K562 (cell line): ENCODE measurements at regions not wholly inside any gene's neighbourhood (a gene's known extent, or its start where the extent isn't known, plus 50 kb on each side); places are given as distances from the start of the nearest gene placed in this dataset.

ENCODE experiments used
- ATAC-seq: fragments of 200-7000 bp; cut with Tn5 transposase; 3 replicates; pipeline ENCODE4 v1.9.1; 2020; ENCODE audit warnings: moderate library complexity
- BruUV-seq: library from RNA; stranded (reverse); fragments of 400-500 nt; replicated peaks from 2 replicates; lab custom pipeline; 2021; lab: Mats Ljungman, UMichigan
- CTCF ChIA-PET: fragments of 300-600 bp; formaldehyde crosslinking; extraction: SDS; loops from one replicate; lab custom pipeline; 2021; ENCODE audit warnings: low intra/inter-chr PET ratio; lab: Yijun Ruan, JAX
- POLR2A ChIA-PET: fragments of 300-600, 350-650 bp; sonication (Branson Sonifier 250); formaldehyde crosslinking; extraction: SDS; loops from one replicate; lab custom pipeline; 2021; ENCODE audit warnings: antibody characterized with exemption, inconsistent platforms; lab: Yijun Ruan, JAX
- DNase-seq, 4 experiments: peaks; one replicate each; pipeline versions ENCODE4 v3.0.0 to v3.0.0-alpha.2; 2011 to 2018; ENCODE audit warnings: low spot score in 3 of 4, mixed read lengths in 3 of 4; ENCODE audit errors: extremely low read depth in 1 of 4
- FAIRE-seq: peaks from 2 replicates; lab custom pipeline; 2011; peaks lifted over from hg19 to GRCh38; lab: Jason Lieb, UNC
- H2AFZ ChIP-seq: 2 replicates; pipeline ENCODE4 v1.6.0; 2011; ENCODE audit warnings: low read depth, low read length, control low read depth, inconsistent platforms
- H3K27ac ChIP-seq: fragments of 200-600 bp; 3 replicates; pipeline ENCODE4 v1.8.0; 2011; ENCODE audit warnings: low read depth, mild to moderate bottlenecking, control low read depth, inconsistent platforms, low read length, moderate library complexity, mixed read lengths; ENCODE audit errors: extremely low read depth
- H3K27me3 ChIP-seq, 2 experiments: fragments of 300-600 bp in 1 of 2; 2 replicates in 1 of 2; 3 replicates in 1 of 2; pipeline versions ENCODE4 v1.6.0 to v1.8.0; 2011; ENCODE audit warnings: inconsistent platforms in 2 of 2, low read length in 2 of 2, mild to moderate bottlenecking in 1 of 2, mixed read lengths in 1 of 2, moderate library complexity in 1 of 2; ENCODE audit not compliant: control insufficient read depth in 2 of 2, insufficient read depth in 2 of 2
- H3K36me3 ChIP-seq: fragments of 300-600 bp; 3 replicates; pipeline ENCODE4 v1.8.0; 2011; ENCODE audit warnings: mild to moderate bottlenecking, low read length, inconsistent platforms; ENCODE audit not compliant: control insufficient read depth, insufficient read depth
- H3K4me1 ChIP-seq, 2 experiments: fragments of 200-600 bp in 1 of 2; replicated peaks in 1 of 2; 2 replicates in 1 of 2; 3 replicates in 1 of 2; pipeline versions ENCODE4 v1.5.1 to v1.8.0; 2011; ENCODE audit warnings: inconsistent platforms in 2 of 2, low read length in 2 of 2, mild to moderate bottlenecking in 1 of 2, mixed read lengths in 1 of 2, moderate library complexity in 1 of 2; ENCODE audit not compliant: control insufficient read depth in 2 of 2, insufficient read depth in 2 of 2
- H3K4me2 ChIP-seq: 2 replicates; pipeline ENCODE4 v1.6.1; 2011; ENCODE audit warnings: low read length, control low read depth, inconsistent platforms, mixed read lengths; ENCODE audit not compliant: insufficient read depth
- H3K4me3 ChIP-seq: fragments of 200-600 bp; sonication (generic), shearing (Covaris generic); 2 replicates; pipeline ENCODE4 v1.5.1; 2016; ENCODE audit warnings: control low read depth, inconsistent platforms
- H3K79me2 ChIP-seq: fragments of 200-600 bp; 3 replicates; pipeline ENCODE4 v1.8.0; 2011; ENCODE audit warnings: low read length, inconsistent platforms; ENCODE audit not compliant: control insufficient read depth, insufficient read depth
- H3K9ac ChIP-seq, 2 experiments: 2 replicates each; pipeline versions ENCODE4 v1.6.0 to v1.6.1; 2011; ENCODE audit warnings: low read depth in 2 of 2, low read length in 2 of 2, control low read depth in 1 of 2, inconsistent platforms in 1 of 2, mild to moderate bottlenecking in 1 of 2, mixed read lengths in 1 of 2; ENCODE audit not compliant: insufficient read depth in 1 of 2
- H3K9me1 ChIP-seq: one replicate; pipeline ENCODE4 v1.6.0; 2011; ENCODE audit warnings: inconsistent platforms, mild to moderate bottlenecking, low read length, moderate library complexity; ENCODE audit not compliant: control insufficient read depth, insufficient read depth
- H3K9me3 ChIP-seq: replicated peaks from 2 replicates; pipeline ENCODE4 v1.5.1; 2011; ENCODE audit warnings: low read depth, low read length, inconsistent platforms; ENCODE audit not compliant: control insufficient read depth, insufficient read depth
- H4K20me1 ChIP-seq: replicated peaks from 2 replicates; pipeline ENCODE4 v1.6.1; 2011; ENCODE audit warnings: low read length, inconsistent platforms, mixed read lengths; ENCODE audit not compliant: control insufficient read depth, insufficient read depth
- DIDO1 ChIP-seq: fragments of 450-650 bp; IDR thresholded peaks from 2 replicates; pipeline ENCODE4 v1.6.1; 2016; ENCODE audit warnings: low read depth, missing biosample characterization, missing genetic modification characterization
- HDAC8 ChIP-seq: fragments of 450-650 bp; IDR thresholded peaks from 2 replicates; pipeline ENCODE4 v1.6.1; 2016; ENCODE audit warnings: mild to moderate bottlenecking, missing genetic modification characterization, moderate library complexity, missing compliant biosample characterization
- HSF4 ChIP-seq: fragments of 250-450 bp; sonication (Bioruptor Pico); IDR thresholded peaks from 2 replicates; pipeline ENCODE4 v2.1.2; 2022; ENCODE audit warnings: mild to moderate bottlenecking, moderate library complexity, borderline replicate concordance
- KLF16 ChIP-seq: IDR thresholded peaks from 2 replicates; pipeline ENCODE4 v1.6.1; 2016; ENCODE audit warnings: antibody characterized with exemption
- NBN ChIP-seq: fragments of 450-650 bp; IDR thresholded peaks from 2 replicates; pipeline ENCODE4 v1.6.1; 2016; ENCODE audit warnings: low read depth, mild to moderate bottlenecking
- NCOR1 ChIP-seq: fragments of 450-650 bp; IDR thresholded peaks from 2 replicates; pipeline ENCODE4 v1.6.1; 2016; ENCODE audit warnings: mild to moderate bottlenecking, moderate library complexity
- SMAD1 ChIP-seq: fragments of 150-350 bp; IDR thresholded peaks from 2 replicates; pipeline ENCODE4 v1.6.1; 2014; ENCODE audit warnings: low read length, low read depth; ENCODE audit not compliant: partially characterized antibody
- YBX1 ChIP-seq: fragments of 450-650 bp; IDR thresholded peaks from 2 replicates; pipeline ENCODE4 v1.7.1; 2016; ENCODE audit warnings: mild to moderate bottlenecking
- ZNF347 ChIP-seq: fragments of 450-650 bp; formaldehyde crosslinking; IDR thresholded peaks from 2 replicates; pipeline ENCODE4 v1.4.0; 2020; ENCODE audit warnings: low read depth, mild to moderate bottlenecking, moderate library complexity
- ZNF436 ChIP-seq: fragments of 250-450, 450-650 bp; sonication (Bioruptor Pico); formaldehyde crosslinking; IDR thresholded peaks from 2 replicates; pipeline ENCODE4 v1.7.0; 2020; ENCODE audit warnings: mild to moderate bottlenecking
- ZNF76 ChIP-seq: fragments of 250-450 bp; sonication (Bioruptor Pico); IDR thresholded peaks from 2 replicates; pipeline ENCODE4 v1.4.0; 2020; ENCODE audit warnings: mild to moderate bottlenecking, moderate library complexity, borderline replicate concordance
- WGBS: fragments of 100-300 bp; shearing (Covaris generic); methylation state at CpG from one replicate; pipeline ENCODE4 v1.1.6; 2016; ENCODE audit warnings: low coverage, mixed read lengths; ENCODE audit not compliant: insufficient coverage; ENCODE audit errors: missing lambda C conversion rate; 5-methylcytosine and 5-hydroxymethylcytosine counted together
- in situ Hi-C: fragments of 300-500 bp; cut with MboI; formaldehyde crosslinking; loops from 4 replicates; pipeline ENCODE4 v1.15.0; 2018; ENCODE audit warnings: inconsistent platforms, mixed read lengths
- intact Hi-C: fragments of 100-400 bp; cut with micrococcal nuclease; formaldehyde crosslinking; loops from 2 replicates; pipeline ENCODE4 v1.14.2; 2022
- TF ChIP-seq, protein P1 (sequence below): IDR thresholded peaks from 2 replicates; pipeline ENCODE4 v1.6.1; 2011; ENCODE audit not compliant: insufficient read length; ENCODE audit errors: extremely low read depth
- TF ChIP-seq, protein P2 (sequence below): fragments of 250-450 bp; sonication (Bioruptor Pico); IDR thresholded peaks from 2 replicates; pipeline ENCODE4 v1.5.0; 2020; ENCODE audit warnings: mild to moderate bottlenecking, borderline replicate concordance

- no peak overlapping the region for H3K4me2 ChIP-seq
- H2AFZ ChIP-seq = no peak overlapping the region
- intact Hi-C loops = no loop called here
- H3K27me3 ChIP-seq = peaks cover 12 to 42% of the 10 kb centered on the region in 2 experiments; a peak in 4 of 5 replicates
- H3K36me3 ChIP-seq = no peaks in the 10 kb centered on the region
- H3K27ac ChIP-seq = no peak overlapping the region
- H3K4me3 ChIP-seq = no peak overlapping the region
- no peak for DNase-seq
- WGBS = 0% methylated on average over 6 of the region's 6 CpGs
- H3K79me2 ChIP-seq = no peaks in the 10 kb centered on the region
- FAIRE-seq = no peak
- TF ChIP-seq ZNF436 (no peak), NCOR1 (no peak), DIDO1 (no peak), ZNF347 (CRISPR knock-in tag) (no peak), SMAD1 (no peak), HSF4 (CRISPR knock-in tag) (no peak), YBX1 (no peak), KLF16 (no peak), HDAC8 (no peak), NBN (no peak), ZNF76 (CRISPR knock-in tag) (no peak)
- TF ChIP-seq, protein P1, sequence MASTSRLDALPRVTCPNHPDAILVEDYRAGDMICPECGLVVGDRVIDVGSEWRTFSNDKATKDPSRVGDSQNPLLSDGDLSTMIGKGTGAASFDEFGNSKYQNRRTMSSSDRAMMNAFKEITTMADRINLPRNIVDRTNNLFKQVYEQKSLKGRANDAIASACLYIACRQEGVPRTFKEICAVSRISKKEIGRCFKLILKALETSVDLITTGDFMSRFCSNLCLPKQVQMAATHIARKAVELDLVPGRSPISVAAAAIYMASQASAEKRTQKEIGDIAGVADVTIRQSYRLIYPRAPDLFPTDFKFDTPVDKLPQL = no peak
- TF ChIP-seq, protein P2, sequence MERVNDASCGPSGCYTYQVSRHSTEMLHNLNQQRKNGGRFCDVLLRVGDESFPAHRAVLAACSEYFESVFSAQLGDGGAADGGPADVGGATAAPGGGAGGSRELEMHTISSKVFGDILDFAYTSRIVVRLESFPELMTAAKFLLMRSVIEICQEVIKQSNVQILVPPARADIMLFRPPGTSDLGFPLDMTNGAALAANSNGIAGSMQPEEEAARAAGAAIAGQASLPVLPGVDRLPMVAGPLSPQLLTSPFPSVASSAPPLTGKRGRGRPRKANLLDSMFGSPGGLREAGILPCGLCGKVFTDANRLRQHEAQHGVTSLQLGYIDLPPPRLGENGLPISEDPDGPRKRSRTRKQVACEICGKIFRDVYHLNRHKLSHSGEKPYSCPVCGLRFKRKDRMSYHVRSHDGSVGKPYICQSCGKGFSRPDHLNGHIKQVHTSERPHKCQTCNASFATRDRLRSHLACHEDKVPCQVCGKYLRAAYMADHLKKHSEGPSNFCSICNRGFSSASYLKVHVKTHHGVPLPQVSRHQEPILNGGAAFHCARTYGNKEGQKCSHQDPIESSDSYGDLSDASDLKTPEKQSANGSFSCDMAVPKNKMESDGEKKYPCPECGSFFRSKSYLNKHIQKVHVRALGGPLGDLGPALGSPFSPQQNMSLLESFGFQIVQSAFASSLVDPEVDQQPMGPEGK (CRISPR knock-in tag) = no peak
- peaks cover 0 to 24% of the 10 kb centered on the region in 2 experiments; a peak in 2 of 5 replicates for H3K4me1 ChIP-seq
- ATAC-seq = no peak
- ChIA-PET POLR2A (interaction anchor here (0.6 to 0.7 kb wide), 2 partner anchors 24 to 179 kb away, joined by 3 to 4 read pairs; no protein-coding TSS in a partner anchor), CTCF (no interaction called here)
- H3K9me1 ChIP-seq = no peaks in the 10 kb centered on the region
- BruUV-seq = no TSS peak
- no peaks in the 10 kb centered on the region for H3K9me3 ChIP-seq
- in situ Hi-C loops = loop anchor here (10.0 kb wide), 1 partner anchor 521 kb away; no protein-coding TSS in a partner anchor
- no peak overlapping the region for H3K9ac ChIP-seq
- no peaks in the 10 kb centered on the region; the same call in 1 of the 2 replicates for H4K20me1 ChIP-seq
Observed at GRCh38 chr1:47705517-47706130, 267.8 kb downstream of the FOXD2 start.
